IMR-90 (cell line): ENCODE measurements at regions not wholly inside any gene's neighbourhood (a gene's known extent, or its start where the extent isn't known, plus 50 kb on each side); places are given as distances from the start of the nearest gene placed in this dataset.

Experiments
- BHLHE40 ChIP-seq: fragments of 150-350 bp; IDR thresholded peaks from 2 replicates; pipeline ENCODE4 v1.6.1; 2016; ENCODE audit warnings: mild to moderate bottlenecking, low read depth, low read length
- CTCF ChIP-seq: conservative IDR thresholded peaks from 2 replicates; pipeline ENCODE4 v1.5.1; 2012; ENCODE audit warnings: mild to moderate bottlenecking, low read depth, low read length, improper control_type of control experiment
- POLR2A ChIP-seq: IDR thresholded peaks from 2 replicates; pipeline ENCODE4 v1.6.1; 2012; ENCODE audit warnings: mild to moderate bottlenecking, low read depth, low read length

GRCh38 chr12:126353604-126354003 is 1288.4 kb downstream of the AACS start:
- TF ChIP-seq CTCF = no peak
- no peak for TF ChIP-seq BHLHE40
- no peak for TF ChIP-seq POLR2A
